HG03575 (cell line): ENCODE measurements at regions not wholly inside any gene's neighbourhood (a gene's known extent, or its start where the extent isn't known, plus 50 kb on each side); places are given as distances from the start of the nearest gene placed in this dataset.
"Not testable (repeated sequence)": the region's sequence is repeated elsewhere in the genome, so short reads cannot be mapped to it uniquely, and the experiment has no call there.

ENCODE experiments used
- ATAC-seq: cut with Tn5 transposase; IDR thresholded peaks from one replicate; pipeline ENCODE4 v1.9.1; 2021; ENCODE audit not compliant: unreplicated experiment, insufficient number of reproducible peaks, low FRiP score; ENCODE audit errors: extremely low read depth

DNA sequence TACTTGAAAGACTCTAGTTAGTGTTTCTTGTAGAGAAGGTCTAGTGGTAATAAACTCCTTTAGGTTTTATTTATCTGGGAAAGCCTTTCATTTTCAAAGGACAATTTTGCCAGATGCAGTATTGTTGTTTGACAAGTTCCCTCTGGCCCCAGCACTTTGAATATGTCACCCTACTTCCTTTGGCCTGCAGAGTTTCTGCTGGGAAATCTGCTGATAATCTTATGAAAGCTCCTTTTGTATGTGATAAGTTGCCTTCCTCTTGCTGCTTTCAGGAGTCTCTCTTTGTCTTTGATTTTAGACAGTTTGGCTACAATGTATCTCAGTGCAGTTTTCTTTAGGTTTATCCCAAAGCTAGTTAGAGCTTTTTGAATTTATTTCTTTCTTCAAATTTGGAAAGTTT is 106.2 kb upstream of the L3MBTL4 start:
- no peak for ATAC-seq

DNA sequence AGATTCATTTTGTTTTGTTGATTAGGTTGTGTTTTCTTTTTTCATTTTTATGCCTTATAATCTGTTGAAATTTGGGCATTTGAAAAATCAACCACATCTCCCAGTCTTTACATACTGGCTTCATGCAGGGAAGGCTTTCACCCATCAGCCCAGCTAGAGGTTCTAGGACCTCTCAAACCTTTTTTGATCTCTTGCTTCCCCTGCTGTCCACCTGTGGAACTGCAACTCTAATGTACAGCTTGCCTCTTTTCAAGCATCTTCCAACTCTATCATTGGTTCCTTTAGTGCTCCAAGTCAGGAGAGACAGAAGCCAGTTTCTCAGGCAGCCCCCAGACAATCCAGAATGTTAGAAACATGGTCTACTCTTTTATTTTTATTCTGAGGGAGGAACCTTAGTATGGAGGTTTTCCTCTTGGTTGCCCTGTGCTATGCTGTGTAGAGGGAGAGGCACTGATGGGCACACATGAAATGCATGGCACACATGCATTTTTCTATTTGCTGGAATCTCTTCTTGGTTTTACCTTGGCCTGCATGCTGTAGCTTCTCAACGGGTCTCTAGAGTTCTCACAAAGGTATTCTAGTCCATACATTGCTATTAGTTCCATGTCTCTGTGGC is 107.2 kb upstream of the L3MBTL4 start:
- no peak for ATAC-seq

- no peak for ATAC-seq
These were observed 110.9 kb upstream of the L3MBTL4 start for GRCh38 chr18:6525604-6526003.

DNA sequence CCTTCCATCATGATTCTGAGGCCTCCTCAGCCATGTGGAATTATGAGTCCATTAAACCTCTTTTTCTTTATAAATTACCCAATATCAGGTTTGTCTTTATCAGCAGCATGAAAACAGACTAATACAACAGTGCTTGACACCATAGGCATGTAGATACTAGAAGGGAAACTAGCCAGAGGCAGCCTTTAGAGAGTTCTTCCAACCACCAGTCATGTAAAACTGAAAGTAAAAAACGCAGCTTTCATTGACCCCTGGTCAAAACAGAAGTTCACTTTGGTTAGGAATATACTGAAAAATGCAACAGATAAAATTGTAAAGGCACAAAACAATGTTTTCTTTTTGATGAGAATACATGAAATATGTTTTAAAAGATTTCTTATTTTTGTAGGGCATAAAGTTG is 122.8 kb upstream of the L3MBTL4 start:
- peak; percentile 64 for ATAC-seq

DNA sequence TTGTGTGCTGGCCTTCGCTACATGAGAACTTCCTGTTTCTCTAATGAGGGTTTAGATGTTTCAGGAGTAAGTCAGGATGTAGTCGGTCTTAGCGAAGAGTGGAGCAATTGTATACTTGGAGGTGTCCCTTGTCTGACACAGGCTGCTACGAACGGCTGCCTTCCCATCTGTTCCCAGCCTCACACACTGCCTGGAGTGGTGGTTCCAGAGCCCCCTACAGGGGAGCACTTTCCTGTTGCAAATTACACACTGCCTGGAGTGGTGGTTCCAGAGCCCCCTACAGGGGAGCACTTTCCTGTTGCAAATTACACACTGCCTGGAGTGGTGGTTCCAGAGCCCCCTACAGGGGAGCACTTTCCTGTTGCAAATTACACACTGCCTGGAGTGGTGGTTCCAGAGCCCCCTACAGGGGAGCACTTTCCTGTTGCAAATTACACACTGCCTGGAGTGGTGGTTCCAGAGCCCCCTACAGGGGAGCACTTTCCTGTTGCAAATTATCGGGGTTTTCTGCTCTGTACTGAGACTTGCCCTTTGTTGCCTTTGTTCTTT is 126.5 kb upstream of the L3MBTL4 start:
- ATAC-seq: not testable (repeated sequence)

DNA sequence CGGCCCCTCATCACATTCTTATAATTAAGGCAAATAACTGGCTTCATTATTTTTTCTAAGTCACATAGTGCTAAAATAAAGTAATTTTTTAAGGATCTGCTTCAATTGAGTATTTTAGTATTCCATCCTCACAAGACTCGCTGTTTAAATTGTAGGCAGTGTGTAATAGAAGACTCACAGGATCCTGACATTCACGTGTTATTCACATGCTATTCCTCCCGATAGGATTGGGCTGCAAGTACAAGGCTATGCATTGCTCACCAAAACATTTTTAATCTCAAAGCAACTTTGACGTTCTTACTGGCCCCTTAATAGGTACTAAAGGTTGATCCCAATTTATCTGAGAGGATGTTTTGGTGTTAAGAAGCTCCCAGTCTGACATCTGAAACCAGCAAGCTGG is 127.6 kb upstream of the L3MBTL4 start:
- ATAC-seq: no peak

GRCh38 chr18:6543330-6543908 is 128.7 kb upstream of the L3MBTL4 start:
- no peak for ATAC-seq

DNA sequence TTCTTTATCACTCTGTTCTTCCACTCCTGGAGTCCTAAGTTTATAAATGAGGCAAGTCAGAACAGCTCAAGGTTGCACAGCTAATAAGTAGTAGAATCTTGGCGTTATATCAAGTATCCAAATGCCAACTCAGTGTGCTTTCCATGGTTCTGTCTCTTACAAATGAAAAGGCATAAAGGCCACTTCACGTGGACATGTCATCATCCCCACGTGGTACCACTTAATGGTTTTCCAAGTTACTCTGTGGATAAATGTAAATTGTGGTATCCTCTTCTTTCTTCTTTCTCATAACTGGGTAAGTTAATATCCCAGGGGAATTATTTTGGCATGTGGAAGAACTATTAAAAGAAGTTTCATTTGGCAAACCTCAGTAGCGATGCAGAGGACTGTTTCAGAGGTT is 131.5 kb upstream of the L3MBTL4 start:
- no peak for ATAC-seq

DNA sequence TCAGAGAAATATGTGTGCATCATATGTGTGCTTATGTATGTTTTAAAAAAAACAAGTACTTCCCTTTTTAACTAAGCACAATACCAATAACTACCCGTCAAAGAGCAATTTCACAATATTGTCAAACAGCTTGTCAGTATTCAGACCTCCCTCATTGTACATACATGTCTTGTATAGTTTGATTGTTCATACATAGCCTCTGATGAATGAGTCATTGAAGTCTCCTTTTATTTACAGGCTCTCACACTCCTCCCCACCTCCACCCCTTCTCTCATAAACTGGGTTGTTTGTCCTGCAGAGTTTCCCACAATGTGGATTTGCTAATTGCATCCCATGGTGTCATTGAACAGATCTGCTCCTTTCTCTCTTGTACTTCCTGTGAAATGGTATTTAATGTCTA is 132.8 kb upstream of the L3MBTL4 start:
- ATAC-seq: no peak

- no peak for ATAC-seq
These were observed 138.7 kb upstream of the L3MBTL4 start for GRCh38 chr18:6553234-6553900.

- no peak for ATAC-seq
These were observed 142.5 kb upstream of the L3MBTL4 start for GRCh38 chr18:6557057-6557769.

DNA sequence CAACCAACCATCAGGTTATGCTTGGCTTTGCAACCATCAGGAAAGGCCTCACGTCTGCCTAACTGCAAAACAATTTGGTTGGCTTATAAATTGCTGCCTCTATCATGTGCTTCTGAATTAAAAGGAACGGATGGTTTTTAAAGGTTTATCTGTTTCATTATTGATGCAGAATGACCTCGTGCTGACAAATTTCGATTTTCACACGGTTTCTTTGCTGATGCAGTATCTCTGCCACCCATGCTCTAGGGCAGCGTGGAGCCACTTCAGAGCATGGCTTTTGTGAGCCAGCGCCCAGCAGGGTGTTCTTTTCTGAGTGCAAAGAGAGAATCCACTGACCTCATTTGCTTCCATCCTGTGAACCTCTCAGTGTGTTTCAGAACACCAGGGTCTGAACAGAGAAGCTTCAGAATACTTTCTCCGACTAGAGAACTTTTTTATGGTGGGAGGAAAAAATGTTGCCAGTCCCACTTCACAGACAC is 143.1 kb upstream of the L3MBTL4 start:
- no peak for ATAC-seq

DNA sequence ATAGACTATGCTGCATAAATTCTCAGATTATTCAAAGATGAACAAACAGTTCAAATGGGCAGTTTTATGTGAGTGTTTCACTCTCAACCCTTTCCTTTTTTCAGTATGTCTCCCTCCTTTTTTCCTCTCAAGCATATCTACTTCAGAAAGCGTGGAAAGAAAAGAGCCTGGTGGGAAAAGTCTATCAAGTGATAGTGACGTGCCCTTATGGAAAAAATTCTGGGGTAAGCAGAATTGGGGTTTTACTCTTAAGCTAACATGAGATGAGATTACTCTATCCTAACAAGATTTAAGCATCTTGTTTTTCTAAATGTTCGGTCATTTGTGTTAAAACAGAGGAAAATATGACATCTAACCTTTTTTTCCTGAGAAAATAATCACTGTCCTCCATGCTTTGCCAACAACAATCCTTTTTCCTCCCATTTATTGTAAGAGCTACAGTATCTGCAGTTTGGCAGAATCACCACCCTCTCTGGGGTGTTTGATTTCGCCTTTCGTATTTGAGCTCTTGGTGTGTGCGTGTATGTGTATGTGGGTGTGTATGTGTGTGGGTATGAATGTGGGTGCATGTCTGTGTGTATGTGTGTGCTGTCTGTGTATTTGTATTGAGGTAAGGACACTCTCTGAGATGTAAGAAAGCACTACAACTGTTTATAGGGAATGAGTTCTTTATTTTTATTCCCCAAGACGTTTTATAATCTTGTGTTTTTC is 143.9 kb upstream of the L3MBTL4 start:
- no peak for ATAC-seq

- no peak for ATAC-seq
These were observed 144.6 kb upstream of the L3MBTL4 start for GRCh38 chr18:6559296-6559695.

DNA sequence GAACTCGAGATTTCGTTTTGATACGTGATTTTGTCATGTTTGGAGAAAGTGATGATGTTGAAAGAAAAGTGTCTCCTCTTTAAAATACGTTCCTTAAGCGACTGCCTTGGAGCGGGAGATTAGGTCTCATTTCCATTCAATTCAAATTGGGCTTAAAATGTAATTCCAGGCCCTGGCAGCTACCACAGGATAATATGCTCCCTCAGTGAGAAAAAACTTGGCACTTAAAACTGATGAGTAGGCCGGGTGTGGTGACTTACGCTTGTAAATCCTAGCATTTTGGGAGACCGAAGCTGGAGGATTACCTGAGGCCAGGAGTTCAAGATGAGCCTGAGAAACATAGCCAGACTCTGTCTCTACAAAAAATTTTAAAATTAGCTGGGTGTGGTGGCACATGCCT is 146.3 kb upstream of the L3MBTL4 start:
- ATAC-seq: no peak

DNA sequence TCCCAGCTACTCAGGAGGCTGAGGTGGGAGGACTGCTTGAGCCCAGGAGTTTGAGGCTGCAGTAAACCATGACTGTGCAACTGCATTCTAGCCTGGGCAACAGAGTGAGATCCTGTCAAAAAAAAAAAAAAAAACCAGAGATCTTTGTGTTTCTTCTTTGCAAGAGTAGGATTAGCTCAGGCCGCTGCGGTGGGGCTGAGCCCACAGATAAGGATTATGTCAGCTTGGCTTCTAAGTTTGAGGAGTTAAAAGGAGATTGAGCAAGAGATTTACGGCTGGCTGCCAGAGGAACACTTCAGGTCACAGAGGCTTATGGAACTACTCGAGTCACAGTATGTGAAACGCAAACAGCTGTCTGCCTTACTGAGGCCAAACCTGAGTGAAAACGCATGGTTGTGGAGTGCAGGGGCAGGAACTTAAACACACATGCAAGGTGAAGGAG is 146.7 kb upstream of the L3MBTL4 start:
- ATAC-seq: no peak

DNA sequence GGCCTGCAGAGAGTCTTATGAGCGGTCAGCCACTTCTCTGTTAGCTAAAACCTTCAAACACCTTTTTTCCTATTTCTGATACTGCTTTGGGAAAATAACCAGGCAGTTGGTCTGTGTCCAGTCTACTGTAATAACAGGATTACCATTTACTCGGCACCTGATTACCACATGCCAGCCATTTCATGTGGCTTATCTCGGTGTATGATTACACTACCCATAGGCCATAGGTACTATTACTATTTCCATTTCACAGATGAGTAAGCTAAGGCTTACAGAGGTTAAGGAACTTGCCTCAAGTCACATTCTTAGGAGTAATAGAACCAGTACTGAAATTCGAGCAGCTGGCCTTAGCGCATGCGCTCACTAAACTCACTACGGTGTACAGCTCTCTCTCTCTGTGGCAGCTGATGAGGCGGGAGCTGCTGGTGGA is 147.2 kb upstream of the L3MBTL4 start:
- no peak for ATAC-seq

DNA sequence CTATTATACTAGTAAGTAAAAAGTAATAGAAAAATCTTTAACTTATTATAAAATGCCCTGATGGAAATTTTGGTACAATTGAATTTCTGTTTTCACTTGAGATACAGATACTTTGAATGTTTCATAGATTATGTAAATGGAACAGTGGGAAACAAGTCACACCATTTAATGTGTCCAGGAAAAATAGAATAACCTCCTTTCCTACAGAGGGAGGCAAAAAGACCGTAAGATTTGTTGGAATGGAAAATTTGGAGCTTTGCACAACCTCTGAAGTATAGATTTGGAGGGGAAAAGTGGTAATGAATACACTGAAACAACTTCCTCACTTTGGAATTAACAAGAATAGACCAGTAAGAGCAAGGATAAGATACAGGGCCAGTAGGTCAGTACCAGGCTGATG is 149.2 kb upstream of the L3MBTL4 start:
- ATAC-seq: no peak
